ENCODE measurements at regions not wholly inside any gene's neighbourhood (a gene's known extent, or its start where the extent isn't known, plus 50 kb on each side); places are given as distances from the start of the nearest gene placed in this dataset.

DNA sequence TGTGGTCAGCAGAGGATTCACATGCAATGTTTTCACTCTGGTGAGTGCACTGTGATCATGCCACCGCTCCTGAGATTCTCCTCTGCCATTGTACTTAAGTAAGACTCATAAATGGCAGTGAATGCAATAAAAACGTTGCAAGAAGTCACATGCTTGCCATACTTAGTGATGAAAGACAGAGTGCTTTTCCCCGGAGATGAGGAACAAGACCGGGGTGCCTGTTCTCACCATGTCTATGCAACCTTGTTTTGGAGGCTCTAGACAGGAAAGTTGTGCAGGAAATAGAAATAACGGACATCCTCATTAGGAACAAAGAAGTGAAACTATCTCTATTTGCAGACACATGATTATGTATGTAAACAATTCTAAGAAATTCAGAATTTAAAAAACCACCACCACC, 84.7 kb upstream of the IRX2 start (continued):
- no peak for TF ChIP-seq MXD4 (CRISPR knock-in tag; IDR thresholded peaks at IDR 0.05; ENCODE audit: borderline replicate concordance)
- TF ChIP-seq, protein P1, sequence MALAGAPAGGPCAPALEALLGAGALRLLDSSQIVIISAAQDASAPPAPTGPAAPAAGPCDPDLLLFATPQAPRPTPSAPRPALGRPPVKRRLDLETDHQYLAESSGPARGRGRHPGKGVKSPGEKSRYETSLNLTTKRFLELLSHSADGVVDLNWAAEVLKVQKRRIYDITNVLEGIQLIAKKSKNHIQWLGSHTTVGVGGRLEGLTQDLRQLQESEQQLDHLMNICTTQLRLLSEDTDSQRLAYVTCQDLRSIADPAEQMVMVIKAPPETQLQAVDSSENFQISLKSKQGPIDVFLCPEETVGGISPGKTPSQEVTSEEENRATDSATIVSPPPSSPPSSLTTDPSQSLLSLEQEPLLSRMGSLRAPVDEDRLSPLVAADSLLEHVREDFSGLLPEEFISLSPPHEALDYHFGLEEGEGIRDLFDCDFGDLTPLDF (CRISPR knock-in tag; IDR thresholded peaks at IDR 0.05): no peak
- no peak for TF ChIP-seq NR2C2 (CRISPR knock-in tag; IDR thresholded peaks at IDR 0.05)

DNA sequence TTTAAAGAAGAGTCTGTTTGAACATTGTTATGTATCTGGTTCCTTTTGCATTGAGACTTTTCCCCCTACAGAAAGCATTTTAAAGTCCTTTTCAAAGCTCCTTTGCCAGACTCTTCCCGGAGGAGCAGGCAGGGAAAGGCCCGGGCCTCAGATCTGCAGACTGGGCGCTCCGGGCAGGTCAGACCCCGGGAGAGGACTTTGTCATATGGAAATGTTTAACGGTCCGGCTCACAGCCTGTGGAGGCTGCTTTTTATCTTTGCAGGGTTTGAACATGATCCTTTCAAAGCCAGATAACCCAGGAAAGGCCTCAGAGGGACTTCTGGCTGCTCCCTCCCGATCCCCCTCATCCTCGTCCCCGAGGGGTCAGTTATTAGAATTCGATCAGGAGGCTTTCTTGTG, 82.1 kb upstream of the IRX2 start:
- DNase-seq (ENCODE audit: low spot score) (no peak), ATAC-seq (no peak)
- no peak overlapping the region for H3K27ac Mint-ChIP-seq
- peaks cover 4% of the 10 kb centered on the region; the same call in 1 of the 2 replicates for H3K9me3 Mint-ChIP-seq
- TF ChIP-seq EMX1 (CRISPR knock-in tag; IDR thresholded peaks at IDR 0.05): no peak
- TF ChIP-seq, protein P2, sequence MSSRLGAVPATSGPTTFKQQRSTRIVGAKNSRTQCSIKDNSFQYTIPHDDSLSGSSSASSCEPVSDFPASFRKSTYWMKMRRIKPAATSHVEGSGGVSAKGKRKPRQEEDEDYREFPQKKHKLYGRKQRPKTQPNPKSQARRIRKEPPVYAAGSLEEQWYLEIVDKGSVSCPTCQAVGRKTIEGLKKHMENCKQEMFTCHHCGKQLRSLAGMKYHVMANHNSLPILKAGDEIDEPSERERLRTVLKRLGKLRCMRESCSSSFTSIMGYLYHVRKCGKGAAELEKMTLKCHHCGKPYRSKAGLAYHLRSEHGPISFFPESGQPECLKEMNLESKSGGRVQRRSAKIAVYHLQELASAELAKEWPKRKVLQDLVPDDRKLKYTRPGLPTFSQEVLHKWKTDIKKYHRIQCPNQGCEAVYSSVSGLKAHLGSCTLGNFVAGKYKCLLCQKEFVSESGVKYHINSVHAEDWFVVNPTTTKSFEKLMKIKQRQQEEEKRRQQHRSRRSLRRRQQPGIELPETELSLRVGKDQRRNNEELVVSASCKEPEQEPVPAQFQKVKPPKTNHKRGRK (CRISPR knock-in tag; IDR thresholded peaks at IDR 0.05; ENCODE audit: borderline replicate concordance): no peak
- no peak for TF ChIP-seq NR1H2 (CRISPR knock-in tag; IDR thresholded peaks at IDR 0.05)
- TF ChIP-seq ZNF232 (CRISPR knock-in tag; IDR thresholded peaks at IDR 0.05): no peak
- TF ChIP-seq, protein P3, sequence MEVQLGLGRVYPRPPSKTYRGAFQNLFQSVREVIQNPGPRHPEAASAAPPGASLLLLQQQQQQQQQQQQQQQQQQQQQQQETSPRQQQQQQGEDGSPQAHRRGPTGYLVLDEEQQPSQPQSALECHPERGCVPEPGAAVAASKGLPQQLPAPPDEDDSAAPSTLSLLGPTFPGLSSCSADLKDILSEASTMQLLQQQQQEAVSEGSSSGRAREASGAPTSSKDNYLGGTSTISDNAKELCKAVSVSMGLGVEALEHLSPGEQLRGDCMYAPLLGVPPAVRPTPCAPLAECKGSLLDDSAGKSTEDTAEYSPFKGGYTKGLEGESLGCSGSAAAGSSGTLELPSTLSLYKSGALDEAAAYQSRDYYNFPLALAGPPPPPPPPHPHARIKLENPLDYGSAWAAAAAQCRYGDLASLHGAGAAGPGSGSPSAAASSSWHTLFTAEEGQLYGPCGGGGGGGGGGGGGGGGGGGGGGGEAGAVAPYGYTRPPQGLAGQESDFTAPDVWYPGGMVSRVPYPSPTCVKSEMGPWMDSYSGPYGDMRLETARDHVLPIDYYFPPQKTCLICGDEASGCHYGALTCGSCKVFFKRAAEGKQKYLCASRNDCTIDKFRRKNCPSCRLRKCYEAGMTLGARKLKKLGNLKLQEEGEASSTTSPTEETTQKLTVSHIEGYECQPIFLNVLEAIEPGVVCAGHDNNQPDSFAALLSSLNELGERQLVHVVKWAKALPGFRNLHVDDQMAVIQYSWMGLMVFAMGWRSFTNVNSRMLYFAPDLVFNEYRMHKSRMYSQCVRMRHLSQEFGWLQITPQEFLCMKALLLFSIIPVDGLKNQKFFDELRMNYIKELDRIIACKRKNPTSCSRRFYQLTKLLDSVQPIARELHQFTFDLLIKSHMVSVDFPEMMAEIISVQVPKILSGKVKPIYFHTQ (CRISPR knock-in tag; IDR thresholded peaks at IDR 0.05): no peak
- TF ChIP-seq ZNF219 (CRISPR knock-in tag; IDR thresholded peaks at IDR 0.05; ENCODE audit: borderline replicate concordance): no peak
- TF ChIP-seq, protein P4, sequence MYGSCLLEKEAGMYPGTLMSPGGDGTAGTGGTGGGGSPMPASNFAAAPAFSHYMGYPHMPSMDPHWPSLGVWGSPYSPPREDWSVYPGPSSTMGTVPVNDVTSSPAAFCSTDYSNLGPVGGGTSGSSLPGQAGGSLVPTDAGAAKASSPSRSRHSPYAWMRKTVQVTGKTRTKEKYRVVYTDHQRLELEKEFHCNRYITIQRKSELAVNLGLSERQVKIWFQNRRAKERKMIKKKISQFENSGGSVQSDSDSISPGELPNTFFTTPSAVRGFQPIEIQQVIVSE (CRISPR knock-in tag; IDR thresholded peaks at IDR 0.05; ENCODE audit: borderline replicate concordance): no peak
- no peak for TF ChIP-seq RORB (CRISPR knock-in tag; IDR thresholded peaks at IDR 0.05)
- TF ChIP-seq ZNF121 (CRISPR knock-in tag; IDR thresholded peaks at IDR 0.05): no peak
- no peak for TF ChIP-seq MYBL2 (CRISPR knock-in tag; IDR thresholded peaks at IDR 0.05)
- TF ChIP-seq, protein P5, sequence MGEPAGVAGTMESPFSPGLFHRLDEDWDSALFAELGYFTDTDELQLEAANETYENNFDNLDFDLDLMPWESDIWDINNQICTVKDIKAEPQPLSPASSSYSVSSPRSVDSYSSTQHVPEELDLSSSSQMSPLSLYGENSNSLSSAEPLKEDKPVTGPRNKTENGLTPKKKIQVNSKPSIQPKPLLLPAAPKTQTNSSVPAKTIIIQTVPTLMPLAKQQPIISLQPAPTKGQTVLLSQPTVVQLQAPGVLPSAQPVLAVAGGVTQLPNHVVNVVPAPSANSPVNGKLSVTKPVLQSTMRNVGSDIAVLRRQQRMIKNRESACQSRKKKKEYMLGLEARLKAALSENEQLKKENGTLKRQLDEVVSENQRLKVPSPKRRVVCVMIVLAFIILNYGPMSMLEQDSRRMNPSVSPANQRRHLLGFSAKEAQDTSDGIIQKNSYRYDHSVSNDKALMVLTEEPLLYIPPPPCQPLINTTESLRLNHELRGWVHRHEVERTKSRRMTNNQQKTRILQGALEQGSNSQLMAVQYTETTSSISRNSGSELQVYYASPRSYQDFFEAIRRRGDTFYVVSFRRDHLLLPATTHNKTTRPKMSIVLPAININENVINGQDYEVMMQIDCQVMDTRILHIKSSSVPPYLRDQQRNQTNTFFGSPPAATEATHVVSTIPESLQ (CRISPR knock-in tag; IDR thresholded peaks at IDR 0.05): no peak
- TF ChIP-seq, protein P6, sequence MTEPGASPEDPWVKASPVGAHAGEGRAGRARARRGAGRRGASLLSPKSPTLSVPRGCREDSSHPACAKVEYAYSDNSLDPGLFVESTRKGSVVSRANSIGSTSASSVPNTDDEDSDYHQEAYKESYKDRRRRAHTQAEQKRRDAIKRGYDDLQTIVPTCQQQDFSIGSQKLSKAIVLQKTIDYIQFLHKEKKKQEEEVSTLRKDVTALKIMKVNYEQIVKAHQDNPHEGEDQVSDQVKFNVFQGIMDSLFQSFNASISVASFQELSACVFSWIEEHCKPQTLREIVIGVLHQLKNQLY (CRISPR knock-in tag; IDR thresholded peaks at IDR 0.05): no peak
- no peak for TF ChIP-seq HMGA2 (CRISPR knock-in tag; IDR thresholded peaks at IDR 0.05)
- TF ChIP-seq ZNF423 (CRISPR knock-in tag; IDR thresholded peaks at IDR 0.05): no peak
- TF ChIP-seq, protein P7, sequence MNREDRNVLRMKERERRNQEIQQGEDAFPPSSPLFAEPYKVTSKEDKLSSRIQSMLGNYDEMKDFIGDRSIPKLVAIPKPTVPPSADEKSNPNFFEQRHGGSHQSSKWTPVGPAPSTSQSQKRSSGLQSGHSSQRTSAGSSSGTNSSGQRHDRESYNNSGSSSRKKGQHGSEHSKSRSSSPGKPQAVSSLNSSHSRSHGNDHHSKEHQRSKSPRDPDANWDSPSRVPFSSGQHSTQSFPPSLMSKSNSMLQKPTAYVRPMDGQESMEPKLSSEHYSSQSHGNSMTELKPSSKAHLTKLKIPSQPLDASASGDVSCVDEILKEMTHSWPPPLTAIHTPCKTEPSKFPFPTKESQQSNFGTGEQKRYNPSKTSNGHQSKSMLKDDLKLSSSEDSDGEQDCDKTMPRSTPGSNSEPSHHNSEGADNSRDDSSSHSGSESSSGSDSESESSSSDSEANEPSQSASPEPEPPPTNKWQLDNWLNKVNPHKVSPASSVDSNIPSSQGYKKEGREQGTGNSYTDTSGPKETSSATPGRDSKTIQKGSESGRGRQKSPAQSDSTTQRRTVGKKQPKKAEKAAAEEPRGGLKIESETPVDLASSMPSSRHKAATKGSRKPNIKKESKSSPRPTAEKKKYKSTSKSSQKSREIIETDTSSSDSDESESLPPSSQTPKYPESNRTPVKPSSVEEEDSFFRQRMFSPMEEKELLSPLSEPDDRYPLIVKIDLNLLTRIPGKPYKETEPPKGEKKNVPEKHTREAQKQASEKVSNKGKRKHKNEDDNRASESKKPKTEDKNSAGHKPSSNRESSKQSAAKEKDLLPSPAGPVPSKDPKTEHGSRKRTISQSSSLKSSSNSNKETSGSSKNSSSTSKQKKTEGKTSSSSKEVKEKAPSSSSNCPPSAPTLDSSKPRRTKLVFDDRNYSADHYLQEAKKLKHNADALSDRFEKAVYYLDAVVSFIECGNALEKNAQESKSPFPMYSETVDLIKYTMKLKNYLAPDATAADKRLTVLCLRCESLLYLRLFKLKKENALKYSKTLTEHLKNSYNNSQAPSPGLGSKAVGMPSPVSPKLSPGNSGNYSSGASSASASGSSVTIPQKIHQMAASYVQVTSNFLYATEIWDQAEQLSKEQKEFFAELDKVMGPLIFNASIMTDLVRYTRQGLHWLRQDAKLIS (CRISPR knock-in tag; IDR thresholded peaks at IDR 0.05; ENCODE audit: borderline replicate concordance): no peak
- TF ChIP-seq ZNF671 (CRISPR knock-in tag; IDR thresholded peaks at IDR 0.05): no peak
- no peaks in the 10 kb centered on the region; the same call in none of the 2 replicates for H3K27me3 Mint-ChIP-seq (ENCODE audit: low read depth)
- CTCF ChIA-PET: no interaction called here
- peaks cover 6% of the 10 kb centered on the region for H3K4me1 Mint-ChIP-seq
- H3K4me3 Mint-ChIP-seq: no peak overlapping the region
- POLR2A ChIA-PET: no interaction called here
- no peaks in the 10 kb centered on the region for H3K36me3 Mint-ChIP-seq

Data from WTC11 (cell line).